ENCODE measurements at regions not wholly inside any gene's neighbourhood (a gene's known extent, or its start where the extent isn't known, plus 50 kb on each side); places are given as distances from the start of the nearest gene placed in this dataset.

- in situ Hi-C loops (cut with MboI; ENCODE audit: low pct_unique_long_range_greater_than_20kb, low sequenced_read_pairs, unreplicated experiment), result no loop called here
- TF ChIP-seq CTCF (IDR thresholded peaks at IDR 0.05; ENCODE audit: extremely low read depth, insufficient read depth, missing control alignments), result no peak
- no peak for DNase-seq (ENCODE audit: low spot score)
Measured at GRCh38 chr3:26452363-26452762, 170.2 kb upstream of the LRRC3B start.

- TF ChIP-seq CTCF (IDR thresholded peaks at IDR 0.05; ENCODE audit: extremely low read depth, insufficient read depth, missing control alignments), result no peak
- in situ Hi-C loops (cut with MboI; ENCODE audit: low pct_unique_long_range_greater_than_20kb, low sequenced_read_pairs, unreplicated experiment), result no loop called here
- no peak for DNase-seq (ENCODE audit: low spot score)
Measured at GRCh38 chr3:26460985-26461384, 161.6 kb upstream of the LRRC3B start.

DNA sequence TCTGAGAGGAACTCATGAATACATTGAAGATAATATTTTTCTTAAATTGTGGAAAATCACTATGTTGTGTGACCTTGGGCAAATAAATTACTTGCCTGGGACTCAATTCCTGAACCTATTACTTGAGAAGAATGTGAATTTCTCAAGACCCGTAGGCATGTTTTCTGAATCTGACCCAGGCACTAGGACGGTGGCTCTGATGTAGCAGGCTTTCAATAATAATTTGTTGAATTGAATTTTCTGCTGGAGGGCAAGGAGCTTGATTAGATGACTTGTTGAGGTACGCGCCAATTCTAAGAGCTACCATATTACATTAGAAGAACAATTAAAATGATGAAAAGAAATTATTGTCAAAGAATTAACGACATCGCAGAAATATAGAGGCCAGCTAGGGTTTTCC, 150.2 kb upstream of the LRRC3B start:
- in situ Hi-C loops (cut with MboI; ENCODE audit: low pct_unique_long_range_greater_than_20kb, low sequenced_read_pairs, unreplicated experiment), result no loop called here
- no peak for TF ChIP-seq CTCF (IDR thresholded peaks at IDR 0.05; ENCODE audit: extremely low read depth, insufficient read depth, missing control alignments)
- DNase-seq (ENCODE audit: low spot score), result no peak

GRCh38 chr3:26474706-26475105, 147.9 kb upstream of the LRRC3B start:
- DNase-seq (ENCODE audit: low spot score), result no peak
- TF ChIP-seq CTCF (IDR thresholded peaks at IDR 0.05; ENCODE audit: extremely low read depth, insufficient read depth, missing control alignments), result no peak
- in situ Hi-C loops (cut with MboI; ENCODE audit: low pct_unique_long_range_greater_than_20kb, low sequenced_read_pairs, unreplicated experiment), result no loop called here

- no peak for TF ChIP-seq CTCF (IDR thresholded peaks at IDR 0.05; ENCODE audit: extremely low read depth, insufficient read depth, missing control alignments)
- in situ Hi-C loops (cut with MboI; ENCODE audit: low pct_unique_long_range_greater_than_20kb, low sequenced_read_pairs, unreplicated experiment), result no loop called here
- no peak for DNase-seq (ENCODE audit: low spot score)
Measured at GRCh38 chr3:26480377-26480776, 142.2 kb upstream of the LRRC3B start.

DNA sequence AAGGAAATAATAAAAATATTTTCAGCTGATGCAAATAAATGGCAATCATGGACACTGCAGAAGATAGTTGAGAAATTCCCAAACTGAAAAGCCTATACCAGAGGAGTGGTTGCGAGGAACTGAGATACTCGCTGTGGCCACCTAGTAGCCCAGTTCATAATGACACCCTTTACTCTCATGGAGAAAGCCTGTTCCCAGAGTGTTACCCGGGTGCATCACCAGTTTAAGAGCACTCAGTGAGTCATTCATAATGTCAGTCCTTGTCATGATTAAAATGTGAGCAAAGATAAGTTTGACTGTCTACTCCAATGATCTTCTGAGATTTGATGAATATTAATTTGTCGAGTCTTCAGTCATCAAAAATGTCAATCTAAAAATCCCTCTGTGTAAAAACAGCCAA, 138.4 kb upstream of the LRRC3B start:
- in situ Hi-C loops (cut with MboI; ENCODE audit: low pct_unique_long_range_greater_than_20kb, low sequenced_read_pairs, unreplicated experiment), result no loop called here
- no peak for DNase-seq (ENCODE audit: low spot score)
- peak; percentile 3 for TF ChIP-seq CTCF (IDR thresholded peaks at IDR 0.05; ENCODE audit: extremely low read depth, insufficient read depth, missing control alignments)

DNA sequence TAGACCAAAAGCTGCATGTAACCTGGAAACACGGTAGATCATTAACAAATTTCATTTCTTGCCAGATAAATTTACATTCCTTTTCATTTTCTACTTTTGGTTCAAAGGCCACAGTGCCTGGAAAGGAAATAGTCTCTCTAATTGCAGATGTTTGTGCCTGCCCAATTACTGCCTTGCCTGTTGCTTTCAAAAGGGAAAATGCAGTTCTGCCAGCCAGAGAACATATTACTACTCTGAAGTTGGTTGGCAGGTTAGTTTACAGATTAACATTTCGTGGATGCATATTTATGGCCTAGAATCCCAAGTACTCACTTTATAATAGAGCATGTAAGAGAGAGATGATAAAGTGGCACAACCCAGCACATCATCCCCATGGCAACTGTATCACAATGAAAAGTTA, 124.3 kb upstream of the LRRC3B start:
- no peak for DNase-seq (ENCODE audit: low spot score)
- no peak for TF ChIP-seq CTCF (IDR thresholded peaks at IDR 0.05; ENCODE audit: extremely low read depth, insufficient read depth, missing control alignments)
- in situ Hi-C loops (cut with MboI; ENCODE audit: low pct_unique_long_range_greater_than_20kb, low sequenced_read_pairs, unreplicated experiment), result no loop called here

Data from GM13977 (cell line).